ENCODE measurements at regions not wholly inside any gene's neighbourhood (a gene's known extent, or its start where the extent isn't known, plus 50 kb on each side); places are given as distances from the start of the nearest gene placed in this dataset.

DNA sequence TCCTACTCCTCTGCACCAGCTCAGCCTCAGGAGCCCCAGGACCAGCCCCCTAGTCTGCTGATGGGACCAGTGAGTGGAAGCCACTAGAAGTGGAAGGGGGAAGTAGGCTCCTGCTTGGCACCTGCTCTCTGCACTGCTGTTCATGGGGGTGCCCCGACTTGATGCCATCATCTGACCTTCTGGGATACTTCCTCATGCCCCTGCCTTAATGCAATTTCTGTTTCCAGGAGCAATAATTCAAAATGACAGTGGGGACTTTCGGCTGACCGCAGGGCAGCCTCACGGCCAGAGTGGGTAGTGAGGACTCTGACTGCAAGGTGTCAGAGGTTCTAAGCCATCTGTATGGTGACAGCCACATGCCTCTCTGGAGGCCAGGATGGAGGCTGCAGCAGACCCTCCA lies 196.4 kb upstream of the WSCD1 start:
- POLR2A ChIA-PET, result no interaction called here
- ATAC-seq (no peak), DNase-seq (no peak)
- no peaks in the 10 kb centered on the region for H3K9me3 Mint-ChIP-seq
- H3K27ac Mint-ChIP-seq, result no peak overlapping the region
- peaks cover 10 to 44% (median 24%) of the 10 kb centered on the region in 5 donors for H3K27me3 Mint-ChIP-seq
- peaks cover 0 to 7% (median 4%) of the 10 kb centered on the region in 4 donors for H3K4me1 Mint-ChIP-seq
- H3K36me3 Mint-ChIP-seq, result no peaks in the 10 kb centered on the region
- no peak overlapping the region for H3K4me3 Mint-ChIP-seq

DNA sequence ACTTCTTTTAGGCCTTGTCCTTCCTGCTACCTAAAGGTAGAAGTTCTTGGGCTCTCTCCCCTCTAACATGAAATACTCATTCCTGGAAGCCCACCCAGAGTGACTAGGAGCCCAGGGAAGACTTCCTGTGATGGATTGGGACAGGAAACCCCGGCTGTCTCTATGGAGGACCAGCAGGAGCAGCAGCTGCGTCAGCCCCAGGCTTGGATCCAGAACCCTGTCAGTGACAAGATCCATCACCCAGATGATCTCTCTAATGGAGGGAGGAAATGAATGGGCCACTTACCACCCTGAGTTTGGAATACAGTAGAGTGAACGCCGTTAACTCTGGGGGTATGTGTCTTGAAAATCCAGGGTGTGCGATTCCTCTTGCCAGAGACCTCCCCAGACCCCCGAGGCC lies 195.7 kb upstream of the WSCD1 start:
- DNase-seq (no peak), ATAC-seq (no peak)
- Mint-ChIP-seq H3K4me3 (no peak overlapping the region), H3K9me3 (no peaks in the 10 kb centered on the region), H3K27me3 (peaks cover 10 to 44% (median 24%) of the 10 kb centered on the region in 5 donors), H3K4me1 (peaks cover 0 to 7% (median 4%) of the 10 kb centered on the region in 4 donors), H3K27ac (no peak overlapping the region), H3K36me3 (no peaks in the 10 kb centered on the region)
- POLR2A ChIA-PET, result no interaction called here

DNA sequence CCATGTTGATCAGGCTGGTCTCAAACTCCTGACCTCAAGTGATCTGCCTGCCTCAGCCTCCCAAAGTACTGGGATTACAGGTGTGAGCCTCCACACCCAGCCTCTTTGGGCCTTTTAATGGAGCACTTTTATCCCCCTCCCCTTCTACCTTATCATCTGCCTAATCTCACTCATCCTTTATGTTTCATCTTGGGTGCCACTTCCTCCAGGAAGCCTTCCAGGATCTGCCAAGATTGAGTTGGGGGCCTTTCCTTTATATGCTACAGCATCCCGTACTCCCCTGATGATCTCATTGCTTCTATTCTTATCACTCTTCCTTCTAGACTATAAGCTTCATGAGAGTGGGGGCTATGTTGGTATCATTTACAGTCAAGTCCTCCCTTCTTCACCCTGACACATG lies 192.8 kb upstream of the WSCD1 start:
- Mint-ChIP-seq H3K36me3 (no peaks in the 10 kb centered on the region), H3K27ac (no peak overlapping the region), H3K4me3 (no peak overlapping the region), H3K9me3 (no peaks in the 10 kb centered on the region), H3K4me1 (peaks cover 0 to 7% (median 4%) of the 10 kb centered on the region in 4 donors), H3K27me3 (peaks cover 9 to 33% (median 27%) of the 10 kb centered on the region in 5 donors)
- no peak for ATAC-seq
- POLR2A ChIA-PET, result no interaction called here
- no peak for DNase-seq

DNA sequence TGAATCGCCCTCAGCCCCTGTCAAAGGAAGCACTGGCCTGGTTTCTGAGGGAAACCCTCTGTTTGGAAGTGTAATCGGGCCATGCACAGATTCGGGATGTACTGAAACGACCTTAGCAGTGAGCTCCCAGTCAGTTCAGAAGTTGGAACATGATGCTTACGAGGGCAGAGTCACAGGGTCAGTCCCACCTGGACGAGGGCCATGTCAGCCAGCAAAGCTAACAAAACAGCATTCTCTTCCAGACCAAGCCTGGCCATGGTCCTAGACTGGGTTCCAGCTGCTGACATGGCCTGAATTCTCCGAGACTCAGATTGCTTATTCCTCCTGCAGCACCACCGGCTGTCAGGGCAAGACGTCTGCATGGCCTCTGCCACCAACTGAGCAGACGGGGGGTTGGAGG lies 192.2 kb upstream of the WSCD1 start:
- Mint-ChIP-seq H3K4me3 (no peak overlapping the region), H3K27me3 (peaks cover 9 to 33% (median 28%) of the 10 kb centered on the region in 5 donors), H3K27ac (no peak overlapping the region), H3K4me1 (peaks cover 0 to 7% (median 3%) of the 10 kb centered on the region in 4 donors), H3K9me3 (no peaks in the 10 kb centered on the region), H3K36me3 (no peaks in the 10 kb centered on the region)
- ATAC-seq, result no peak
- POLR2A ChIA-PET, result no interaction called here
- DNase-seq, result no peak

DNA sequence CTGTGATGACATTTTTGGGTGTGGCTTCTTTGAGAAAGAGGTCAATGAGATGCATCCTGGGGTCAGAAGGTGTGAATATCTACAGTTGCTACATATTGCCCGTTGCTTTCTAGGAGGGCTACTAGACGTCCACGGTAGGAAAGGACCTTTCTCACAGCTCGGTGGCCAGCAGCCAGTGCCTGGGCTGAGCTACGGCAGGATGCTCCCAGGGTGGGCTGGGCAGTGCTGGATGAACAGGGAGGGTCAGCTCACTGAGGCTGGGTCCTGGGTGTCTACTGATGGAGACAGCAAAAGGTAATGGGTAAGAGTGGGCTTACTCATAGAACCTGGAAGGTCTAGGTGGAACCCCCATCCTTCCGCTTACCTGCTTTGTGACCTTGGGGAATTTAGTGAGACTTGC lies 188.3 kb upstream of the WSCD1 start:
- H3K4me3 Mint-ChIP-seq, result no peak overlapping the region
- ATAC-seq (no peak), DNase-seq (no peak)
- H3K9me3 Mint-ChIP-seq, result no peaks in the 10 kb centered on the region
- no peaks in the 10 kb centered on the region for H3K4me1 Mint-ChIP-seq
- H3K27me3 Mint-ChIP-seq, result peaks cover 5 to 35% (median 19%) of the 10 kb centered on the region in 5 donors
- POLR2A ChIA-PET, result no interaction called here
- no peak overlapping the region for H3K27ac Mint-ChIP-seq
- no peaks in the 10 kb centered on the region for H3K36me3 Mint-ChIP-seq

DNA sequence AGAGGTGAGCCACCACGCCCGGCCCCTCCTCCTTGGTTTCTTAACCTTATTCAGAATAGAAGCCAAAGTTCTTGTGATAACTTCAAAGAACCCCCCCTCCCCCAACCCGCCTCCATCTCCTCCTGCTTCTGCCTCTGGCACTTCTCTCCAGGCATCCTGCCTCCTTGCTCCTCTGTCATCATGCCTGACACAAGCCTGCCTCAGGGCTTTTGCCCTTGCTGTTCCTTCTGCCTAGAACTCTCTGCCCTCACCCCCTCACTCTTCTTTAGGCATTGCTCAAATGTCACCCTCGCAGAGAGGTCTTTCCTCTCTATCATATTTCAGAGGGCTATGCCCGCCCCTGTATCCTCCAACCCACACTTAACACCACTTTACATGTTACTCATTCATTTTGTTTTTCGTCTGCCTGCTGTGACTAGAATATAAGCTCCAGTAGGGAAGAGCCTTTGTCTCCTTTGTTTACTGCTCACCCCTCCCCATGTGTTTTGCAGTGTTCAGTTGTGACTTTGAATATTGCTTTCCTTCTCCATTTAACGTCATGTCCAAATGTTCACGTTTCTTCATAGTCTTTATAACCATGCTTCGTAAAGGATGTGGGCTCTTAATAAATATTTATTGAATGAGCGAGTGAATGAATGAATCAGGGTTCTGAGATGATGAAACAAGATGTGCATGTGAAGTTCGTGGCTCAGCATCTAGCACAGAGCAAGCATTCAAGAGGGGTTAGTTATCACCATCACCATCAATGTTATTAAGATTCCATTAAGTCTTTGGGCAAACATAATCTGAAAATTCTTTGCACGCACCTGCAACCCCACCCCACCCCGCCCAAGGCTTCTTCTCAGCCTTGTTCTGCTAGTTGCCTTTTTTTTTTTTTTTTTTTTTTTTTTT lies 186.2 kb upstream of the WSCD1 start:
- Mint-ChIP-seq H3K36me3 (no peaks in the 10 kb centered on the region), H3K27me3 (peaks cover 2 to 34% (median 22%) of the 10 kb centered on the region in 5 donors), H3K9me3 (peaks cover 0 to 2% (median 0%) of the 10 kb centered on the region in 9 donors), H3K4me3 (no peak overlapping the region), H3K4me1 (no peaks in the 10 kb centered on the region), H3K27ac (peak overlapping the region in 1 of 10 donors; percentile 70)
- POLR2A ChIA-PET, result no interaction called here
- ATAC-seq (no peak), DNase-seq (no peak)

DNA sequence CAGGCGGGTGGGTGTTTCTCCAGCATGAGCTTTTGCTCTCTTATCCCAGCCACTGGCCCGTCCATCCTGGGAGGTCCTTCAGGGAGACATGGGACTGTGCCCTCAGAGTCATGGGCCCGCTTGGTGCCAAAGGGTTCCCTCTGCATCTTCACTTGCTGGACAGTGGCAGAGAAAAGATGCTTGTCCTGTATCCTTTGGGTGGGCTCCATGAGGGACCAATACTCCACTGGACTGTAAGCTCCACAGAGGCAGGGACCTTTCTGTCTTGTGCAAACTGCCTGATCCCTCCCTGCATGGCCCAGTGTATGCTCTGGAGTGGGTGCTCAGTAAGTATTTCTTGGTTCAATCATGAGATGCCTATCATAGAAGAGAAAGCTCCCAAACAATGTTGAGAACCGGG lies 184.8 kb upstream of the WSCD1 start:
- POLR2A ChIA-PET, result no interaction called here
- Mint-ChIP-seq H3K9me3 (peaks cover 0 to 9% (median 6%) of the 10 kb centered on the region in 9 donors), H3K36me3 (peaks cover 0 to 7% (median 0%) of the 10 kb centered on the region in 3 donors), H3K27ac (no peak overlapping the region), H3K4me1 (no peaks in the 10 kb centered on the region), H3K4me3 (no peak overlapping the region), H3K27me3 (peaks cover 9 to 39% (median 24%) of the 10 kb centered on the region in 5 donors)
- no peak for ATAC-seq
- no peak for DNase-seq

DNA sequence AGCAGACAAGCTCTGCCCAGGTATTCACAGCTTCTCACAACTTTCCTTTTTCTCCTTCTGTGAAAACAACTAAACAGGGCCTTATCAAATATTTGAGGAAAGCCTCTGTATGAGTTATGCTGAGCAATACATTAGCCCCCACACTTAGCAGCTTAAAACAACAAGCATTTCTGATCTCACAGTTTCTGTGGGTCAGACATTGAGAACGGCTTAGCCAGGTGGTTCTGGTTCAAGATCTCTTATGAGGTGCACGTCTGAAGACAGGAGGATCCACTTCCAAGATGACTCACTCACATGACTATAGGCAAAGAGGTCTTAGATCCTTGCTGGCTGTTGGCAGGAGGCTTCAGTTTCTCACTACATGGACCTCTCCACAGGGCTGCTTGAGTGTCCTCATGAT lies 181.4 kb upstream of the WSCD1 start:
- no peak for DNase-seq
- Mint-ChIP-seq H3K27ac (no peak overlapping the region), H3K36me3 (peaks cover 0 to 8% (median 0%) of the 10 kb centered on the region in 3 donors), H3K9me3 (peaks cover 0 to 14% (median 7%) of the 10 kb centered on the region in 9 donors), H3K27me3 (peaks cover 15 to 42% (median 36%) of the 10 kb centered on the region in 5 donors), H3K4me1 (no peaks in the 10 kb centered on the region), H3K4me3 (no peak overlapping the region)
- POLR2A ChIA-PET, result no interaction called here
- no peak for ATAC-seq

DNA sequence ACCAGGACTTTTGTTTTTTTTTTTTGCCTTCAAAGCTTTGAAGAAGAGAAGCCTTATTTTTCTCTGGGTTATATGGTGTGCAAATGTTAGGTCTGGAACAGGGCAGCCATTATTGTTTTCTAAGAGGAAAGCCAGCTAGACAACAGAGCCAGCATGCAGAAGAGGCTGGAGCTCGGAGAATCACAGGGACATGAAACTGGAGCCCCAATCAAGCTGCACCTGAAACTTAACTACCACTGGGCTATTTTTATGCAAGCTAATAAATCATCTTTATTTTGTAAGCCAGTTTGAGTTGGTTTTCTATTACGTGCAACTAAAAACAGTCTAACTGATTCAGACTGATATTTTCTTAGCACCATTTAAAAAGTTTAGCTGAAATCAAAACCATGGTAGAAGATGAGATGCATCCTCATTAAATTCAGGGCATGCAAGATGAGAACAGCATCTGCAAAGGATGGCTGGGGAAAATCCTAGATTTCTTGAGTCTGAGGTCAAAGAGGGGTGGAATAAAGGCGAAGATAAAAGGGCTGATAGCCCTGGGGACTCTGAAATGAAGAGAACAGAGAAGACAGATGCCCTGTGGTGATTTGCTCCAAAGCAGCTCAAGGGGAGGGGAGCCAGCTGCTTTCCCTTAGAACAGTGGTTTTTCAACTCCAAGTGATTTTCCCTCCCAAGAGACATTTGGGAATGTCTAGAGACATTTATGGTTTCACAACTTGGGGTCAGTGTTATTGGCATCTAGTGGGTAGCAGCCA lies 177.1 kb upstream of the WSCD1 start:
- peaks cover 0 to 12% (median 8%) of the 10 kb centered on the region in 4 donors for H3K4me1 Mint-ChIP-seq
- peaks cover 0 to 14% (median 7%) of the 10 kb centered on the region in 9 donors for H3K9me3 Mint-ChIP-seq
- no peak for ATAC-seq
- H3K4me3 Mint-ChIP-seq, result no peak overlapping the region
- H3K27me3 Mint-ChIP-seq, result peaks cover 23 to 49% (median 36%) of the 10 kb centered on the region in 5 donors
- POLR2A ChIA-PET, result no interaction called here
- no peak for DNase-seq
- H3K27ac Mint-ChIP-seq, result no peak overlapping the region
- peaks cover 0 to 8% (median 0%) of the 10 kb centered on the region in 3 donors for H3K36me3 Mint-ChIP-seq

DNA sequence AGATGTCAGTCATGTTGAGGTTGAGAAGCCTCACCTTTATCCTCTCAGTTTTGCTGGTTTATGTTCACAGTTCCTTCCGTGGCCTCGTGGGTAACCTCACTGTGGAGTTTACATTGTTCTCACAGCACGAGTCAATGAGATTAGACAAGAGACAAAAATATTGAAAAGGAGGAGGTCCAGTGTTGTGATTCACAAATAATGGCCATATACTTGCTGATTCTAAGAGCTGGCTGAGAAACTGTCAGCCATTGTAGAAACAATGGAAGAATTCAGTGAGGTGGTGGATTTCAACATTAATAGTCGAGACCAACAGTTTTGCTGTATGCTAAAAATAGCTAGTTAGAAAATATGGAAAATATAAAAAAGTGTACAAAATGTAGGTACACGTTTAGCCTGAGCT lies 176.4 kb upstream of the WSCD1 start:
- H3K27me3 Mint-ChIP-seq, result peaks cover 22 to 43% (median 34%) of the 10 kb centered on the region in 5 donors
- H3K4me3 Mint-ChIP-seq, result no peak overlapping the region
- ATAC-seq, result no peak
- peaks cover 0 to 8% (median 0%) of the 10 kb centered on the region in 3 donors for H3K36me3 Mint-ChIP-seq
- POLR2A ChIA-PET, result no interaction called here
- H3K27ac Mint-ChIP-seq, result no peak overlapping the region
- peaks cover 0 to 12% (median 8%) of the 10 kb centered on the region in 4 donors for H3K4me1 Mint-ChIP-seq
- H3K9me3 Mint-ChIP-seq, result peaks cover 0 to 14% (median 7%) of the 10 kb centered on the region in 9 donors
- no peak for DNase-seq

DNA sequence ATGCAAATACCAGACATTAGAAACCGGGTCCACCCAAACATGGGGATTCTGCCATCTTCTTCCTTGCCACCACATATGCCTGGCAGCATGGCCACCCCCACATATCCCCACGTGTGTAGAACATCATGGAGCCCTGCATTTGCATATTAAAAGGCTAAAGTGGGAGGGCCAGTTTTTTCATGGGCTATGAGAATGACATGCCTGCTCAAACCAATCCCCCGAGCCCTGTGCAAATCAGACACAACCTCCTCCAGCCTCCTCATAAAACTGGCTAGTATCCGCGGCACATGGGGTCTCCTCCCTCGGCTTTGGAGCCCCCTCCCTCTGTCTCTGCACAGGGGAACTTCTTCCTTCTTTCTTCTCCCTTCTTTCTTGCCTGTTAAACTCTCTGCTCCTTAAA lies 174.9 kb upstream of the WSCD1 start:
- POLR2A ChIA-PET, result no interaction called here
- H3K36me3 Mint-ChIP-seq, result peaks cover 0 to 1% (median 0%) of the 10 kb centered on the region in 3 donors
- peaks cover 16 to 38% (median 29%) of the 10 kb centered on the region in 5 donors for H3K27me3 Mint-ChIP-seq
- ATAC-seq (no peak), DNase-seq (no peak)
- peaks cover 0 to 6% (median 1%) of the 10 kb centered on the region in 9 donors for H3K9me3 Mint-ChIP-seq
- H3K4me3 Mint-ChIP-seq, result no peak overlapping the region
- H3K27ac Mint-ChIP-seq, result peak overlapping the region in 1 of 10 donors; percentile 14
- H3K4me1 Mint-ChIP-seq, result peaks cover 0 to 12% (median 8%) of the 10 kb centered on the region in 4 donors

DNA sequence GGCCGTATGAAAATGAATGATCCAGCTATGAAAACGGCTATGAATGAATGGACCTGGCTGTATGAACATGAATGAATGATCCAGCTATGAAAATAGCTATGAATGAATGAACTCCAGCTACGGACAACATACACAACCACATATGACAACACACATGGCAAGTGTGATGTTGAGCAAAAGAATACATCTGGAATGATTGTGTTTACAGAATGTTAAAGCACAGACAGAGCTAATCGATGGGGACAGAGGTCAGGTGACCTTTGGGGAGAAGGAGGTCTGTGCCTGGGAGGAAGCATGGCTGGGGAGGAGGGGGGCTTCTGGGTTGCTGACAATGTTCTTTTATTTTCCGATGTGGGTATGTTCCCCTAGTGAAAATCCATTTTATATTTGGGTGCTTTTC lies 174.0 kb upstream of the WSCD1 start:
- H3K4me3 Mint-ChIP-seq, result no peak overlapping the region
- no peaks in the 10 kb centered on the region for H3K9me3 Mint-ChIP-seq
- H3K27ac Mint-ChIP-seq, result peak overlapping the region in 1 of 10 donors; percentile 35
- DNase-seq (no peak), ATAC-seq (no peak)
- peaks cover 15 to 38% (median 26%) of the 10 kb centered on the region in 5 donors for H3K27me3 Mint-ChIP-seq
- POLR2A ChIA-PET, result no interaction called here
- H3K4me1 Mint-ChIP-seq, result peaks cover 0 to 12% (median 8%) of the 10 kb centered on the region in 4 donors
- H3K36me3 Mint-ChIP-seq, result no peaks in the 10 kb centered on the region

Measured in naive thymus-derived CD8-positive, alpha-beta T cell (primary cell).